ENCODE measurements at regions not wholly inside any gene's neighbourhood (a gene's known extent, or its start where the extent isn't known, plus 50 kb on each side); places are given as distances from the start of the nearest gene placed in this dataset.

- TF ChIP-seq, protein P1, sequence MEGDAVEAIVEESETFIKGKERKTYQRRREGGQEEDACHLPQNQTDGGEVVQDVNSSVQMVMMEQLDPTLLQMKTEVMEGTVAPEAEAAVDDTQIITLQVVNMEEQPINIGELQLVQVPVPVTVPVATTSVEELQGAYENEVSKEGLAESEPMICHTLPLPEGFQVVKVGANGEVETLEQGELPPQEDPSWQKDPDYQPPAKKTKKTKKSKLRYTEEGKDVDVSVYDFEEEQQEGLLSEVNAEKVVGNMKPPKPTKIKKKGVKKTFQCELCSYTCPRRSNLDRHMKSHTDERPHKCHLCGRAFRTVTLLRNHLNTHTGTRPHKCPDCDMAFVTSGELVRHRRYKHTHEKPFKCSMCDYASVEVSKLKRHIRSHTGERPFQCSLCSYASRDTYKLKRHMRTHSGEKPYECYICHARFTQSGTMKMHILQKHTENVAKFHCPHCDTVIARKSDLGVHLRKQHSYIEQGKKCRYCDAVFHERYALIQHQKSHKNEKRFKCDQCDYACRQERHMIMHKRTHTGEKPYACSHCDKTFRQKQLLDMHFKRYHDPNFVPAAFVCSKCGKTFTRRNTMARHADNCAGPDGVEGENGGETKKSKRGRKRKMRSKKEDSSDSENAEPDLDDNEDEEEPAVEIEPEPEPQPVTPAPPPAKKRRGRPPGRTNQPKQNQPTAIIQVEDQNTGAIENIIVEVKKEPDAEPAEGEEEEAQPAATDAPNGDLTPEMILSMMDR (IDR thresholded peaks at IDR 0.05; ENCODE audit: insufficient read depth, low read length, poor library complexity, severe bottlenecking), result no peak
- no peak for TF ChIP-seq EZH2phosphoT487 (conservative IDR thresholded peaks at IDR 0.05; ENCODE audit: low read length)
These were observed 66.7 kb upstream of the COX20 start for GRCh38 chr1:244768804-244769203.
